DND-41 (cell line): ENCODE measurements at regions not wholly inside any gene's neighbourhood (a gene's known extent, or its start where the extent isn't known, plus 50 kb on each side); places are given as distances from the start of the nearest gene placed in this dataset.
A peak's percentile ranks its signal among the peaks of the same experiment; 100 is the strongest.

ENCODE experiments used
- ATAC-seq: fragments of 200-7000 bp; cut with Tn5 transposase; 3 replicates; pipeline ENCODE4 v1.9.1; 2021; ENCODE audit warnings: low read depth; ENCODE audit not compliant: insufficient read depth
- DNase-seq: peaks from one replicate; pipeline ENCODE4 v3.0.0-alpha.2; 2020
- H2AFZ ChIP-seq: 2 replicates; pipeline ENCODE4 v1.6.0; 2012; ENCODE audit warnings: low read depth, low read length
- H3K27ac ChIP-seq: 2 replicates; pipeline ENCODE4 v1.5.1; 2012; ENCODE audit warnings: low read length, inconsistent platforms
- H3K27me3 ChIP-seq: fragments of 200-600 bp; sonication (generic); 2 replicates; pipeline ENCODE4 v1.6.0; 2012; ENCODE audit warnings: low read length, mild to moderate bottlenecking, inconsistent platforms; ENCODE audit not compliant: insufficient read depth, poor library complexity
- H3K36me3 ChIP-seq: 2 replicates; pipeline ENCODE4 v1.5.1; 2012; ENCODE audit warnings: low read length, inconsistent platforms; ENCODE audit not compliant: insufficient read depth
- H3K4me1 ChIP-seq: 2 replicates; pipeline ENCODE4 v1.5.1; 2012; ENCODE audit warnings: mild to moderate bottlenecking, low read length; ENCODE audit not compliant: insufficient read depth
- H3K4me2 ChIP-seq: 2 replicates; pipeline ENCODE4 v1.6.0; 2012; ENCODE audit warnings: mild to moderate bottlenecking, moderate library complexity, low read length, inconsistent platforms; ENCODE audit not compliant: insufficient read depth
- H3K4me3 ChIP-seq, 2 experiments: fragments of 200-600 bp in 1 of 2; shearing (Covaris generic) in 1 of 2; 2 replicates each; pipeline ENCODE4 v1.5.1; 2012 to 2016; ENCODE audit warnings: inconsistent platforms in 2 of 2, low read length in 2 of 2, mild to moderate bottlenecking in 2 of 2, low read depth in 1 of 2, moderate library complexity in 1 of 2
- H3K79me2 ChIP-seq: 2 replicates; pipeline ENCODE4 v1.6.0; 2012; ENCODE audit warnings: low read length, inconsistent platforms; ENCODE audit not compliant: insufficient read depth
- H3K9ac ChIP-seq: 2 replicates; pipeline ENCODE4 v1.6.0; 2012; ENCODE audit warnings: low read depth, mild to moderate bottlenecking, inconsistent platforms, low read length, moderate library complexity
- H3K9me3 ChIP-seq: 2 replicates; pipeline ENCODE4 v1.5.1; 2012; ENCODE audit warnings: low read length, moderate library complexity, mild to moderate bottlenecking, inconsistent platforms; ENCODE audit not compliant: insufficient read depth, severe bottlenecking
- H4K20me1 ChIP-seq: 2 replicates; pipeline ENCODE4 v1.6.0; 2012; ENCODE audit warnings: low read length; ENCODE audit not compliant: insufficient read depth
- CTCF ChIP-seq: IDR thresholded peaks from 2 replicates; pipeline ENCODE4 v1.5.1; 2012; ENCODE audit warnings: borderline replicate concordance, low read length, moderate library complexity, mild to moderate bottlenecking; ENCODE audit not compliant: poor library complexity, severe bottlenecking; ENCODE audit errors: extremely low read depth
- EZH2 ChIP-seq: IDR thresholded peaks from 3 replicates; pipeline ENCODE4 v1.6.1; 2012; ENCODE audit warnings: borderline replicate concordance, low read depth, mild to moderate bottlenecking, moderate library complexity, low read length, inconsistent platforms; ENCODE audit not compliant: severe bottlenecking

GRCh38 chr21:31564439-31564838 lies 95.1 kb upstream of the SOD1 start:
- Histone ChIP-seq H2AFZ (no peak overlapping the region), H3K9ac (no peak overlapping the region), H3K4me1 (peaks cover 15% of the 10 kb centered on the region), H3K9me3 (no peaks in the 10 kb centered on the region), H3K79me2 (peaks cover 13% of the 10 kb centered on the region), H4K20me1 (no peaks in the 10 kb centered on the region), H3K36me3 (no peaks in the 10 kb centered on the region; the same call in 1 of the 2 replicates), H3K4me2 (no peak overlapping the region), H3K27ac (no peak overlapping the region), H3K27me3 (no peaks in the 10 kb centered on the region), H3K4me3 (no peak overlapping the region)
- TF ChIP-seq EZH2 (no peak), CTCF (no peak)
- ATAC-seq, result no peak
- DNase-seq, result no peak

GRCh38 chr21:31560479-31560878 lies 99.0 kb upstream of the SOD1 start:
- H3K27ac ChIP-seq, result no peak overlapping the region; the same call in 1 of the 2 replicates
- no peaks in the 10 kb centered on the region for H3K9me3 ChIP-seq
- H3K4me3 ChIP-seq, result peak overlapping the region in 1 of 2 experiments; percentile 98; a peak in 2 of 4 replicates
- H3K27me3 ChIP-seq, result no peaks in the 10 kb centered on the region
- H3K36me3 ChIP-seq, result no peaks in the 10 kb centered on the region; the same call in 1 of the 2 replicates
- DNase-seq, result no peak
- peaks cover 46% of the 10 kb centered on the region for H3K4me1 ChIP-seq
- no peak overlapping the region for H2AFZ ChIP-seq
- peak overlapping the region; percentile 93 for H3K4me2 ChIP-seq
- no peak for ATAC-seq
- peaks cover 17% of the 10 kb centered on the region for H4K20me1 ChIP-seq
- H3K79me2 ChIP-seq, result peaks cover 36% of the 10 kb centered on the region
- peak overlapping the region; percentile 72 for H3K9ac ChIP-seq
- no peak for TF ChIP-seq CTCF
- no peak for TF ChIP-seq EZH2

GRCh38 chr21:31559368-31560119 lies 99.9 kb upstream of the SOD1 start:
- Histone ChIP-seq H3K9ac (peak overlapping the region; percentile 72), H3K36me3 (no peaks in the 10 kb centered on the region; the same call in 1 of the 2 replicates), H3K79me2 (peaks cover 36% of the 10 kb centered on the region), H3K4me2 (peak overlapping the region; percentile 93), H4K20me1 (peaks cover 20% of the 10 kb centered on the region), H2AFZ (peak overlapping the region; percentile 88), H3K4me3 (peak overlapping the region; percentile 51 to 98), H3K4me1 (peaks cover 46% of the 10 kb centered on the region), H3K9me3 (no peaks in the 10 kb centered on the region), H3K27me3 (no peaks in the 10 kb centered on the region), H3K27ac (peak overlapping the region; percentile 80)
- peak; percentile 98 for DNase-seq
- TF ChIP-seq EZH2, result no peak
- peak; percentile 14 for TF ChIP-seq CTCF
- ATAC-seq, result peak; percentile 86
